Nucleus accumbens (tissue), 56 donors: ENCODE measurements at regions not wholly inside any gene's neighbourhood (a gene's known extent, or its start where the extent isn't known, plus 50 kb on each side); places are given as distances from the start of the nearest gene placed in this dataset.
"Not testable (repeated sequence)": the region's sequence is repeated elsewhere in the genome, so short reads cannot be mapped to it uniquely, and the experiment has no call there.

ENCODE experiments used
- DNase-seq, 56 donors: peaks; one replicate each; lab custom pipeline; 2025; lab: John Stamatoyannopoulos, UW

DNA sequence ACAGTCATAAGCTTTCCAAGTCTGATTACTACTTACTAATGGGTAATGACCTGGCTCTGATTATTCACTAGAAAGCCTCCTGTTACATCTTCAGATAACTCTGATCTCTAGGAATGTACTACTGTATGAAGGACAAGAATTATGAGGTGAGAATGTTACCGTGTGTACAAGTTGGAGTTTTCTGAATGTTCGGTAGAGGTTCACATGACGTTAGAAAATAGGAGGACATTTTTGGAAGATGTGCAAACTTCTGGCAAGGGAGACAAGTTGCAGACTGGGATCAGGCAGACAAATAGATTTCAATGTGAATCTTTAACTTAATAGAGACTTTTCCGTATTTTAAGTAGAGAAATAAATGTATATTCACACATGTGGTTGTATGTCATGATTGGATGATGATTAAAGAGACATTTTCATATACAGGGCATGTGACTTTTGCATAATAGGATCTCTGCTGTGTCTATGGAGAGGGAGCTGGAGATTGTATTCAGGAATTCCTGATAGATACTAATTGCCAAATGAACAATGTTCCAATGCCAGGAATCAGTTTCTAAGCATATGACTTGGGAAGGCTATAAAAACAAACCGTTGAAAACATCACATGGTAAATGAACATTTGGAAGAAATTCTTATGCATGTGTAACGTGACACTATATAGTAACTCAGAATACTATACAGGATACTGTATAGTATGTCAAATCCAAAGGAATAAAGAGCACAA, 1695.8 kb upstream of the PIK3C3 start:
- no peak for DNase-seq

DNA sequence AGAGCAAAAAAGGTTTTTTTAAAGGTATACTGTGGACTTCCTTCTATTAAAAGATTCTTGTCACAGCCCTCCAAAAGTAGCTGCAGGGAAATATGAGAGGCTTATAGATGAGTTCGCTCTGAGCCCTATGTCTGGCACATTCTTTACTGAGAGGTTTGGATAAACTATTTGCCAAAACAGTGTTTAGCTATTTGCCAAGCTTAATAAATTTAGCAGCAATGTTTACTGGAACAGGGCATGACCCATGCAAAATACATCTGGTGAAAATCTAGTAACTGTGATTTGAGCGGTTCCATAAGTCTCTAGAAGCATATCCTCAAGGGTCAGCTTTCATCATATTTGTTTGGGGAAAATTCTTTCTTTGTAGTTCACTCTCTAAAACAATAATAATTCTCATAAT, 1696.7 kb upstream of the PIK3C3 start:
- no peak for DNase-seq

GRCh38 chr18:40250236-40250635, 1704.8 kb upstream of the PIK3C3 start:
- no peak for DNase-seq

GRCh38 chr18:40249390-40250080, 1705.5 kb upstream of the PIK3C3 start:
- no peak for DNase-seq

- DNase-seq: not testable (repeated sequence)
These were observed 1709.4 kb upstream of the PIK3C3 start for GRCh38 chr18:40245612-40246011.

DNA sequence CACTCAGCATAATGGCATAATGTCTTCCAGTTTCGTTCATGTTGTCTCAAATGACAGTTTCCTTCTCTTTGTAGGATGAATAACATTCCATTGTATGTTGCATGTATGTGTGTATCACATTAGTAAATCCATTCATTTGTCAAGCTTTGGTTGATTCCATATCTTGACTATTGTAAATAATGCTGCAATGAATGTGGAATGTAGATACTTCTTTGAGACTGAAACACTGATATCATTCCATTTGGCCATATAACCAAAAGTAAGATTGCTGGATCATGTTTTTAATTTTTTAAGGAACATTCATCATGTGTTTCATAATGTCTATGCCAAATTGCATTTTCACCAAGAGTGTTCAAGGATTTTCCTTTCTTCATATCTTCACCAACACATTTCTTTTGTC, 1711.4 kb upstream of the PIK3C3 start:
- no peak for DNase-seq

DNA sequence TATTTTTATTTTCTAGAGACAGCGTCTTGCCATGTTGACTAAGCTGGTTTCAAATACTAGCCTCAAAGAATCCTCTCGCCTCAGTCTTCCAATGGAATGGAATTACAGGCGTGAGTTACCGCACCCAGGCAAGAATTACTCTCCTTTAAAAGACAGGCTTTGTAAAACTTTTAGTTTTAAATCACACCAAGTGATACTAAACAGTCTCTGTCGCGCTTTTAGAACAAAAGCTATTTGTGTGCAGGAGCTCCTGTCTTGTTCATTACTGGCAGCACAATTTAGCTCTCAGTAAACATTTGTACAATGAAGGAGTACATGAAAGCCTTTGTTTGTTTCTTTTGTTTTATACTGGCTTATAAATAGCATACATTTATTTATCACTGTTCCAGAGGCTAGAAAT, 1719.2 kb upstream of the PIK3C3 start:
- no peak for DNase-seq

DNA sequence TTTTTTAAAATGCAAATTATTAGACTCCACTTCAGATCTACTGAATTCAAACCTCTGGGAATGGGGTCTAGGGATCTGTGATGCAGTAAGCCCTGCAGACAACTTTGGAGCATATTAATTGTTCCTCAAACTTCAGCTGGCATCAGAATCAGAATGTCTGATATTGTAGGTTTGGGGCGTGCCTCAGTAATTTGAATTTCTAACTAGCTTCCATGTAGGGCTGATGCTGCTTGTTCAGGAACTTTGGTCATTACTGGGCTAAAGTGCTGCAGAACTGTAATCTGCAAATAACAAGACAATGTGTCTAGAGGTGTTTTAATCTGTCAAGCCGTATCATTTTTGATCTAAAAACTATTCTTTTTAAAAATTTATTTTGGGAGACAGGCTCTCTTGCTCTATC, 1719.7 kb upstream of the PIK3C3 start:
- DNase-seq: no peak

DNA sequence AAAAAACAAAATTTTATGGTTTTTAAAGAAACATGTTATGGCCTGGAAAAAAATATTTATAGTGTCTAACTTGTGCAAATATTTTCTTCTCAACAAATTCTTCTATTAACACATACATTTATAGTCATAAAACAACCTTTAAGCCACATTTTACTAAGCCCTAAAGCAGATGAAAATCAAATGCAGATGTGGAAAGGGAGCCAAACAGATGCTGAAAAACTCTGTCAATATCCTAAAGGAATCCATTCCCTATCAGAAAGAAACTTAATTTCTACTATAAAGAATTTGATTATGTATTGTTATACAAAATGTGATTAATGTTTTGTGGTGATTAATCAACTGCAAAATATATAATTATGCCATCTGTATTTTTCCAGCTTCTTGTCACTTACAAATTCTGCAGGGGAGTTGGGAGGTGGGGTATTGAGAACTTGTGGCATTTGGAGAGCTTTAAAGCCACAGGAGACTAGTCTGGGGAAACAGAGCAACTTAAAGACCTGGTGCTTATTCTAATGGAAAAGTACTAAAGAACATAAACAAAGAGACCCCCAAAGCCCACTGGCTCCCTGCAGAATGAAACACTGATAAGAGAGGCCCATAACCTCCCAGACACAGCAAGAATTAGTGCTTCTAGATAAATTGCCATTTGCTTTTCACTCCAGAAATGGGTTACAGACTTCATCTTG, 1721.0 kb upstream of the PIK3C3 start:
- no peak for DNase-seq

- DNase-seq: no peak
These were observed 1732.3 kb upstream of the PIK3C3 start for GRCh38 chr18:40222776-40223175.

DNA sequence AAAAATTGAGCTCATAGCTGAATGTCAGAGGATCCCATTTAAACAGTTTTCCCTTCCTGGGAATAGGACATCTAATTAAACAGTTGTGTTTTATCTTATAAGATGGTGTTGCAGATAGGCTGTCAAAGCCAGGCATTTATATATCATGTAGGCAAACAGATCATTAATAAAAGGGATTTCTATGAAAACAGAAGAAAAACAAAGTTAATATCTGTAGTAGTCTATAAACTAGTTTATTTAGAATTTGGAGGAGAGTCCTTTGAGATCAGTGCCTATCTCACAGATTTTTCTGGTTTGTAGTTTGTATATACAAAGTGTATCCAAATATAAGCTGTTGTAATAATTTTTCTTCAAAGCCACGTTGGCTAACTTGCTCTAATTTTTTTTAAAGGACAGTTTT, 1738.2 kb upstream of the PIK3C3 start:
- DNase-seq: no peak

- no peak for DNase-seq
These were observed 1739.1 kb upstream of the PIK3C3 start for GRCh38 chr18:40215979-40216378.

DNA sequence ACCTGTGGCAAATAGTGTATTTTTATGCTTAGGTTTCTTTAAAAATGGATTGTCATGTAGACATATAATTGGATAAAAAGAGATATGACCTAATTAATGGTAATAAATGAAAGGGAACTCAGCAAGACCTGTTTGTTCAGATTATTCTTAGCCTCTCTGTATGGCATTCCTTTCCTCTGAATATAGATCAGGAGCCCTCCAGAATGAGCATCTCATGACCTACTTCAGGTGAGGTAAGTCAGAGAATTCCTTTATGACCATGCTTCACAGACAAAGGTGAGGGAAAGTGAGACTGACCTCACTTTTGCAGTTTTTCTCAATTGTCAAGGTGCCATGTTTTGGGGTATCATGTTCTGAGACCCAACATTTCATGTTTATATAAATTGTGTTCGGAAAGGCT, 1744.3 kb upstream of the PIK3C3 start:
- no peak for DNase-seq

DNA sequence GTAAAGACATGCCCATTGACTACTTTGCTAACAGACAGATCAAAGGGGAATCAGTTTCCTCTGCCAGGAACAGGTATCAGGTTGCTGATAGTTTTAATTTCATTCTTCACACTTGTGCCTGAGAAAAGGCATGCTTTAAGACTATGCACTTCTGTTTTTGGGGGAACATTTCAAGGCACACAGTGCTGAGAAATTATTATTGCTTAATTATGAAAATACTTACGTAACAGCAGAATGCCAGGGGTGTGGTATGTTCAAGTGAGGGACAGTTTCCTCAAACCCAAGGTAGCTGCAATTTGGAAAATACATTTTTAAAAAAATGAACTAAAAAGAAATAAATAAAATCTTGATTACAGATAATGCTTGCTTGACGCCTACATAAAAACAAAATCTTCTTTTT, 1746.1 kb upstream of the PIK3C3 start:
- DNase-seq: no peak

- no peak for DNase-seq
These were observed 1757.3 kb upstream of the PIK3C3 start for GRCh38 chr18:40197711-40198110.

GRCh38 chr18:40186677-40187076, 1768.4 kb upstream of the PIK3C3 start:
- no peak for DNase-seq

- DNase-seq: no peak
These were observed 1775.1 kb upstream of the PIK3C3 start for GRCh38 chr18:40179729-40180461.

GRCh38 chr18:40168026-40168425, 1787.0 kb upstream of the PIK3C3 start:
- DNase-seq: no peak

- no peak for DNase-seq
These were observed 1791.8 kb upstream of the PIK3C3 start for GRCh38 chr18:40163254-40163653.

GRCh38 chr18:40160361-40160760, 1794.7 kb upstream of the PIK3C3 start:
- no peak for DNase-seq
